Left lung (tissue), 4 donors: ENCODE measurements at regions not wholly inside any gene's neighbourhood (a gene's known extent, or its start where the extent isn't known, plus 50 kb on each side); places are given as distances from the start of the nearest gene placed in this dataset.

Source experiments
- ATAC-seq: fragments of 200-7000 bp; cut with Tn5 transposase; one replicate; pipeline ENCODE4 v1.9.1; 2020; ENCODE audit warnings: moderate library complexity
- DNase-seq, 4 donors: peaks; one replicate each; pipeline ENCODE4 v3.0.0-alpha.2; 2013 to 2020
- H3K27ac ChIP-seq, 2 donors: fragments of 200-600 bp; sonication (generic) in 1 of 2; one replicate each; pipeline versions ENCODE4 v1.5.0 to v1.8.0; 2020 to 2021
- H3K27me3 ChIP-seq, 2 donors: fragments of 200-600 bp; sonication (generic) in 1 of 2; one replicate each; pipeline versions ENCODE4 v1.5.0 to v1.8.0; 2020 to 2021
- H3K36me3 ChIP-seq, 2 donors: fragments of 200-600 bp; sonication (generic) in 1 of 2; one replicate each; pipeline versions ENCODE4 v1.5.0 to v1.8.0; 2020 to 2021
- H3K4me1 ChIP-seq, 2 donors: fragments of 200-600 bp; one replicate each; pipeline ENCODE4 v1.8.0; 2021
- H3K4me3 ChIP-seq, 2 donors: fragments of 200-600 bp; sonication (generic) in 1 of 2; one replicate each; pipeline versions ENCODE4 v1.5.0 to v1.8.0; 2020 to 2021; ENCODE audit warnings: mild to moderate bottlenecking in 1 of 2
- H3K9me3 ChIP-seq, 2 donors: fragments of 200-600 bp; sonication (generic) in 1 of 2; one replicate each; pipeline versions ENCODE4 v1.5.0 to v1.8.0; 2020 to 2021
- intact Hi-C, 2 donors: fragments of 100-400 bp; cut with DNase I; formaldehyde crosslinking; loops; one replicate each; pipeline versions ENCODE4 v1.11.2 to v1.14.2; 2022
- TF ChIP-seq, protein P1 (sequence below), 2 donors: fragments of 200-600 bp; sonication (generic) in 1 of 2; IDR thresholded peaks; one replicate each; pipeline versions ENCODE4 v1.5.0 to v1.8.0; 2021; ENCODE audit warnings: antibody characterized with exemption in 2 of 2
- donor health status: DM: no; HTN: yes; CAD: no.
- donor health status: DM: no; HTN: no; CAD: no.

DNA sequence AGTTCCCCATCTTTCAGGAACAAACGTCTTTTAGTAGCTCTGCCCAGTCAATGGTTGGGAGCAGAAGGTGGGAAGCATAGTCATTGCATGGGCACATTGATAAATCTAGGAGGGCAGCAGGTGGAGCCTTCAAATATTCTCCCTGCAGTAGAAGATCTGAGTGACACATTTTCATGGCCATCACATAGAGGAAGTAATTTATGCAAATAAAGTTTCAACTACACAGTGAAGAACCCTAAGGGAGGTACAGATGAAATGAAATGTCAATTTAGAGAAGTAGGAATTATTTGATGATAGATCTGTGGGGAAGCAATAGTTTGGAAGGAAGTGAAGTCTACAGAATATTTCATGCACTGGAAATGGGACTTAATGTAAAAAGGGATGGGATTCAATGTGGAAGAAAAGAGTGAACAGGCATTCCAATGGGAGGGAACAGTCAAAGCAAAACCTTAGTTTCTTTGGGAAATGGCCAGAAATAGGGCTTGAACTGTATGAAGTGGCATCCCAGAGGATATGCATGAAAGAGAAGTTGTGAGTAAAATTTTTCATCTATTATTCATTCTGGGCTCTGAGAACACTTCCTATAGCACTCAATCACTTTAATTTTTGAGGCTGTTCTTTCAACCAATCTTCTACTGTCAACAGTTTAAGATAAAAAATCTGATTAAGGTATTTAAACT is 256.2 kb upstream of the LUZP2 start:
- TF ChIP-seq, protein P1, sequence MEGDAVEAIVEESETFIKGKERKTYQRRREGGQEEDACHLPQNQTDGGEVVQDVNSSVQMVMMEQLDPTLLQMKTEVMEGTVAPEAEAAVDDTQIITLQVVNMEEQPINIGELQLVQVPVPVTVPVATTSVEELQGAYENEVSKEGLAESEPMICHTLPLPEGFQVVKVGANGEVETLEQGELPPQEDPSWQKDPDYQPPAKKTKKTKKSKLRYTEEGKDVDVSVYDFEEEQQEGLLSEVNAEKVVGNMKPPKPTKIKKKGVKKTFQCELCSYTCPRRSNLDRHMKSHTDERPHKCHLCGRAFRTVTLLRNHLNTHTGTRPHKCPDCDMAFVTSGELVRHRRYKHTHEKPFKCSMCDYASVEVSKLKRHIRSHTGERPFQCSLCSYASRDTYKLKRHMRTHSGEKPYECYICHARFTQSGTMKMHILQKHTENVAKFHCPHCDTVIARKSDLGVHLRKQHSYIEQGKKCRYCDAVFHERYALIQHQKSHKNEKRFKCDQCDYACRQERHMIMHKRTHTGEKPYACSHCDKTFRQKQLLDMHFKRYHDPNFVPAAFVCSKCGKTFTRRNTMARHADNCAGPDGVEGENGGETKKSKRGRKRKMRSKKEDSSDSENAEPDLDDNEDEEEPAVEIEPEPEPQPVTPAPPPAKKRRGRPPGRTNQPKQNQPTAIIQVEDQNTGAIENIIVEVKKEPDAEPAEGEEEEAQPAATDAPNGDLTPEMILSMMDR (IDR thresholded peaks at IDR 0.05): no peak
- Histone ChIP-seq H3K27me3 (no peaks in the 10 kb centered on the region), H3K4me1 (no peaks in the 10 kb centered on the region), H3K9me3 (peaks cover 0 to 3% of the 10 kb centered on the region in 2 donors), H3K36me3 (no peaks in the 10 kb centered on the region), H3K4me3 (no peak overlapping the region), H3K27ac (no peak overlapping the region)
- intact Hi-C loops: no loop called here
- ATAC-seq (no peak), DNase-seq (no peak)

DNA sequence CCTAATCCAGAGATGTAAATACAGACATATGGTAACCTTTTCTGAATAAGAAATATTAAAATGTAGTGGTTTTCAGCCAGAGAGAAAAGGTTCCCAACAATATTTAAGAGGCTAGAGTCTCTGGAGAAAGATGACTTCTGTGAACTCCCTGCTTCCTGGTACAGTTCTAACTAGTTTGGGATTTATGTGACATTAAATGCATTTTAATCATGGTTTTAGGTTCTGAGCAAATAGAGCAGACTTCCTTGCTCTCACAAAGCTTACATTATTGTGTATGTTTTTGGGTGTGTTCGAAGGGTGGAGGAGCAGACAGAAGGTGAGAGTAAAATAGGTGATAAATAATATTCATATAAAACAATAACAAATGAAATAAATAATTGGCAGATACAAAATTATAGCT is 250.1 kb upstream of the LUZP2 start:
- TF ChIP-seq, protein P1 (IDR thresholded peaks at IDR 0.05): no peak
- no peaks in the 10 kb centered on the region for H3K36me3 ChIP-seq
- ATAC-seq (no peak), DNase-seq (no peak)
- no peak overlapping the region for H3K4me3 ChIP-seq
- no peaks in the 10 kb centered on the region for H3K4me1 ChIP-seq
- intact Hi-C loops: no loop called here
- H3K27ac ChIP-seq: no peak overlapping the region
- H3K27me3 ChIP-seq: no peaks in the 10 kb centered on the region
- H3K9me3 ChIP-seq: peaks cover 0 to 3% of the 10 kb centered on the region in 2 donors

DNA sequence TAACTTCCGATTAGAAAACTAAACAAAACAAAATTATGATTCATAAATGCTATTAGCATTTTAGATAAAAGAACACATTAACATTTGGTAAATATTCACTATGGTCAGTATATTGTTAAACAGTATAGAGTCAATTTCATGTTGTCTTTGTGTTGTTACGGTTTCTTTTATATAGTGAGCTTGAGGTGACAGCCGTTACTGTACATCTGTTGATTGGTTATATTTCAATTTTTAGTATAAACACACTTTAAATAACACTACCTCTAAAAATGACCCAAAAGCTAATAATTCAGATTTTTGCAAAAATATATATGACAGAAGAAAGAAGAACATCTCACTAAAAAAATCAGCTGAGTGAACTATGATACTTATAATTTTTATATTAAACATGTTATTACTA is 249.0 kb upstream of the LUZP2 start:
- TF ChIP-seq, protein P1 (IDR thresholded peaks at IDR 0.05): no peak
- no peak overlapping the region for H3K4me3 ChIP-seq
- no peaks in the 10 kb centered on the region for H3K36me3 ChIP-seq
- H3K27ac ChIP-seq: no peak overlapping the region
- H3K4me1 ChIP-seq: no peaks in the 10 kb centered on the region
- no peak for ATAC-seq
- peak in 2 of 4 donors; percentile 10 to 13 for DNase-seq
- intact Hi-C loops: no loop called here
- no peaks in the 10 kb centered on the region for H3K27me3 ChIP-seq
- H3K9me3 ChIP-seq: peaks cover 0 to 3% of the 10 kb centered on the region in 2 donors

DNA sequence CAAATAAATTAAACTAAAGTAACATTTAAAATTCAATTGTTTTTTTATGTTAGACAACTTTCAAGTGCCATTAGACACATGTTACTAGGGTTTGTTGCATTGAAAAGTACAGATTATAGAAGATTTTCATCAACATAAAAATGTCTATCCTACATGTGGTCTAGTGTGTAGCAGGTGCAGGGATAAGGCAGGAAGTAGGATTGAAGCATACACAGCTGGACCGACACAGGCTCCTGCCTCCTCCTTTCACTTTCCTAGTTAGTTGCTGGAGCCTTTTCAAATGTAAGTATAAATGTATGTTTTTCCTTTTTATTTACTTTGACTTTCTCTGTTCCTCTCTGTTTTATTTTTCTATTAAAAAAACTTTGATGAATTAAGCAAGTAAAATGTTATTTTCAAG is 246.9 kb upstream of the LUZP2 start:
- Histone ChIP-seq H3K4me1 (no peaks in the 10 kb centered on the region), H3K27me3 (no peaks in the 10 kb centered on the region), H3K9me3 (no peaks in the 10 kb centered on the region), H3K27ac (no peak overlapping the region), H3K36me3 (no peaks in the 10 kb centered on the region), H3K4me3 (no peak overlapping the region)
- intact Hi-C loops: no loop called here
- DNase-seq (no peak), ATAC-seq (no peak)
- TF ChIP-seq, protein P1 (IDR thresholded peaks at IDR 0.05): no peak

DNA sequence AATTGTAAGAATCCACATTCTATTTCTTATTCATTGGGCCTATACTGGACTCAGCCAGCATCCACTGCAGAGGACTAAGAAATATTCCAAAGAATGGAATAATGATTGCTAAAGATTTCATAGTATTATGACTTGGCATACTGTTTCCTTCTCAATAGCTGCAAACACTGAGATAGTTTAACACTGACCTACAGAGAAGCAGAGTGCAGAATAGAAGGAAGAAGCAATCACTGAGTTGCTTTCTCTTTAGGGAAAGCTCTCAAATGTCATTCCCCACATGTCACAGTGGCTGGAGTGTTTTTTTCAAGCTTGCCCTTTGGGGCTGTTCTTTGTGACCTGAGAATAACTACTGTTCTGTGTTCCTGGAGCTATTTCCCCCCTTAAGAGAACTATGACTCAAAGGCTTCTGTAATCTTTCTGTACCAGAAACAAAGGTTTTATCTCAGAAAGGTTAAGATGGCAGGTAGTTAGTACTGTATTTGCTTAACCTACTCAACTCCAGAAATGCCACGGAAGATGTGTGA is 243.6 kb upstream of the LUZP2 start:
- TF ChIP-seq, protein P1 (IDR thresholded peaks at IDR 0.05): no peak
- H3K4me3 ChIP-seq: no peak overlapping the region

More for the DNA sequence above, 243.6 kb upstream of the LUZP2 start:
- no peak overlapping the region for H3K27ac ChIP-seq
- no peaks in the 10 kb centered on the region for H3K9me3 ChIP-seq
- DNase-seq (no peak), ATAC-seq (no peak)
- H3K36me3 ChIP-seq: no peaks in the 10 kb centered on the region
- H3K4me1 ChIP-seq: no peaks in the 10 kb centered on the region
- H3K27me3 ChIP-seq: no peaks in the 10 kb centered on the region
- intact Hi-C loops: no loop called here
